NCI-H2171 treated with DMSO at 0.1 percent for 48 hours (cell line): ENCODE measurements at regions not wholly inside any gene's neighbourhood (a gene's known extent, or its start where the extent isn't known, plus 50 kb on each side); places are given as distances from the start of the nearest gene placed in this dataset.
"Not testable (repeated sequence)": the region's sequence is repeated elsewhere in the genome, so short reads cannot be mapped to it uniquely, and the experiment has no call there.

Source experiments
- DNase-seq: peaks from one replicate; lab custom pipeline; 2025; lab: John Stamatoyannopoulos, UW

DNA sequence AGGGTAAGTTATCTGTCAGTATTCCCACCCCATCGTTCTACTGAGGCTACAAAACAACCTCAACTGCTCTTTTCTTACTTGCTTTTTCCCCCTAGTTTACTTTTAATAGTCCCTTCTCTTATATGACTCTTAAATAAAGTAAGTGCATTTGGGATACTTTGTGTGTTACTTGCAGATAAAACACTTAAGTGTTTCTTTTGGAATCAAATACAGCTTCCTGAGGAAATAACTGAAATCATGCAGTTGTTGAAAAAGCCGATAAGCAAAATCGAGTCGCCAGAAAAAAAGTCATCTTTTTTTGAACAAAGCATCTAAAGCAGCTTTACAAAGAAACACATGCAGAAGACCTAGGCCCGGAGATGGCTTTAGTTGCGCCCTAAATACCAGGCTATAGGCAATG, 53.5 kb upstream of the EPB41L4A start:
- DNase-seq = no peak

DNA sequence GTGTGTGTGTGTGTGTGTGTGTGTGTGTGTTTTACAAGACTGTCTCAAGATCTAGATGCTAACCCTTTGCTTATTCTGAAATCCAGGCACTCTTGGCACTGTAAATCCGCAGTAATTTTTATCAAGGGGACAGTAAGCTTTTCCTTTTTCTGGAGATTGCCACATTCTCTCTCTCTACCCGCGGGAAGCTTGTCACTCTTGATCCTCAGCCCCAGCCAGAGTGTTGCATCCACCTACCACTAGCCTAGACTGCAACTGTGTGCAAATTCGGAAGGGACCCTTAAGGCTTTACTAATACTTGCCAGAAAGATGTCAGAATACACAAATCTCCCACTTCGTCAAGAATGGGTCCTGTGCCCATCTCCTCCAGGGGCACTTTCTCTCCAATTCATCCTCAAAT, 54.9 kb upstream of the EPB41L4A start:
- DNase-seq = no peak

DNA sequence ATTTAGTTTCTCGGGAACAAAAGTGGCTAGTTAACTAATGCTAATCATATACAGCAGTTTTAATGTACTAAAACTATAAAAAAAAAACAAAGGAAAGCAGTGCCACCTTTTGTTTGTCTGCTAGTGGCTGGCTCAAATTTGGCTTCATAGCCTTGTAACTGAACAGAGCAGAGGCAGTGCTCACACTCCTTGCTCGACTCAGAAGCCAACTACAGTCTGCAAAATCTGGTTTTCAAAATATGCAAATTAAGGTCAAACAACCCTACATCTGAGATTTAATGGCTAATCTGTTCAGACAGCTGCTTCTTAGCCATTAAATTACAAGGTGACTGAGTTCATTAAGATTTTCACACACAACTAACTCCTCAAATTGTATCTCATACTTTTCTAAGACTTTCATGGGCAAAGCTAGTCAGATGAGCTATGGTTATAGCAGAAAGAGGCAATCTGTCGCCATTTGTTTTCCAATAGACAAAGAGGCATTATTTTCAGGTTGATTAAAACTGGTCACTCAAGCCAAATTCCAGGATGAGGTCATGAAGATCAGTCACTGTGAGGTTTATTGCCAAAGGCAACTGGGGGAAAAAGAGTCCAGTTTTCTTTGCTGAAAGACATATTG, 56.8 kb upstream of the EPB41L4A start:
- DNase-seq = no peak

DNA sequence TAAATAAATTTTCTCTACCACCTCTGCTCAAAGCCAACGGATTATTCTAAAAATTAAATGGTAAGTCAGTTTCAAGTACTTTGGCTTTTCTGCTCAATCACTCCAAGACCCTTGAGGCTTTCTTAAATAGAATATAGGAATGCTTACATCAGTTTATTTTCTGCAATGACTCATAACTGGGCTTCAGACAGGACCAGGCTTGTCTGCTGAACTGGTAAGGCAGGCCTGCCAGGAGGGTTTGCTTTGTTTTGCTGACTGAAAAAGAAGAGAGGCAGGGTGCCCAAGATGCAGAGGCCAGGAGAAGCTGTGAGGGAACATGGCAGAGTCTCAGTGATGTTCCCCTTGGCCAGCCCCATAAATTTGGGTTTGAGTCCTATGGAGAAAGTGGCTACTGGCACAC, 60.3 kb upstream of the EPB41L4A start:
- no peak for DNase-seq

DNA sequence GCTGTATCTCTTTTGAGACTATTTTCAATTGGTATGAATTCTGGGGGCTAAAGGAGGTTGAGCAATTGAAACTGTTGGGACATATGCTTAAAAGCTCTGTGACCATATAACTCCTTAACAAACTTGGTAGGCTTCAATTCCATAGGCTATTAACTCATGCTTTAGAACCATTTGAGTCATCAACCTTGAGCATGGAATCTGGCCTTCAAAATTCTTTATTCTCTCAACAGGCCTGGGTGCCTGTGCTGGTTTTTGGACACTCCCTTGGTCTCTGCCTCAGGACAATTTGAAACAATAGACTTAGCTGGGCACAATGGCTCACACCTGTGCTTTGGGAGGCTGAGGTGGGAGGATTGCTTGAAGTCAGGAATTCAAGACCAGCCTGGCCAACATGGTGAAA, 61.4 kb upstream of the EPB41L4A start:
- no peak for DNase-seq

DNA sequence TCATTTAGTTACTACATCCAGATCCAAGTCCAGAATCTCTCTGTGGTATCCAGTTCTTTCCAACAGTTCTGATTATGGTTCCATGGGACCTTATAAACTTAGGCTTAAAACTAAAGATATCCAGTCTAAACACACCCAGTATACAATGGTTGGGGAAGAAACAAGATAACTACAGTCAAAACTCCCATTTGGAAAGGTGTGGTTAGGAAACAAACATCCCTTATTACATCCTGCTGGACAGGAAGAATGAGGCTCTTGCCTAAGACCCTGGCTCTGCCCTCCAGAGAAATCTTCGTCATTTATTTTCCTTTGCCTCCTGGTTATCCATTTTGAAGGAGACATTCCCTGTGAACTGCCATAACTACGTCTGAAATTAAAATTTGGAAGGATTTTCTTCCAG, 64.6 kb upstream of the EPB41L4A start:
- DNase-seq = no peak

DNA sequence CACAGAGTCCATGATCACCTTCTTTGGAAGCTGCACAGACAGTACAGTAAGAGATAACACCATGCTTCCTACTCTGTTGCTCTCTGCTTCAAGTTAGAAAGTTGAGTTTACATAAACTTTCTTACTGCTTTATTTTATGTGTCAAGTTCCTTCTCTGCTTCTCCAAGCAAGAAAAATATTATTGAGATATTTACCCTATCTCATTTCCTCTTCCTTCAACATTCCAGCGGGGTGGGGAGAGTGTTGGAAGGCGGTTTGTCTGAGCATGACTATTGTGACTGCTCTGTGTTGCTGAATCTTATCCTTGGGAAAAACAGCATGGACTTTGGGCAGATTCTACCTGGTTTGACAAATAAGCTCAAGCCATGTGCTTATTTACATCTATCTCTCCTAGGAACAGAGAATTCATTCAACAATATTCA, 66.9 kb upstream of the EPB41L4A start:
- DNase-seq = no peak

DNA sequence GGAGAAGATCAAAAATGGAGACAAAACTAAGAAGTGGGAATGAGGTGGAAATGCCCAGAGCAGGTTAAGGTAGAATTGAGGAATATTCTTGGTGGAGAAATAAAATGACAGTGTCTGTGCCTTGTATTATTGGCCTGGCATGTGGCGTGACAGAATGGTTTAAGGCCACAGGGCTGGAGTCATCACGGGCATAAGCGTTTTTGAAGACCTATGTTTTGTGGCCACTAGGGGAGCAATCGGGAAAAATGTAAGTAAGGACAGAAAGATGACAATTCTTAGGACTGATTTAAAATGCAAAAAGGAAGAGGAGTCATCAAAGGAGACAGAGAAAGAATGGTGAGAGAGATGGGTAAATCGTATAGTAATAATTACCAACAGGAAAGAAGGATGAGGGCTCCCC, 72.2 kb upstream of the EPB41L4A start:
- DNase-seq = peak; percentile 1

DNA sequence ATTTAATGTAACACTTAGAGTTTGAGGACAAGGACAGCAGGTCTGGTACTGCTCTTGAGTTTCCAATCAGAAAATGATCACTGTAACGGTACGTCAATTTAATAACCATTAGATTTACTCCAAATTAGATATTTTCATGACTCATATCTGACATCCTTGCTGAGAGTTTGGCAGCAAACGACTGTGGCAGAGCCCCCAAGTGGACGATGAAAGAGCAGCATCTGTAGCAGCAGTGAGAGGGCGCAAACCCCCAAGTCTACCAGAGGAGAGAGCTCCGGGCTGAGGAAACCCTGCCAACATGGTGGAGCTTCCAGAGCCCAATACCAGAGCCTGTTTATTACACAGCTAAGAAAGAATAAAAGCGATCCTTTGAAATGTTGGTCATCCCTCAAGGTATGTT, 73.2 kb upstream of the EPB41L4A start:
- peak; percentile 42 for DNase-seq

DNA sequence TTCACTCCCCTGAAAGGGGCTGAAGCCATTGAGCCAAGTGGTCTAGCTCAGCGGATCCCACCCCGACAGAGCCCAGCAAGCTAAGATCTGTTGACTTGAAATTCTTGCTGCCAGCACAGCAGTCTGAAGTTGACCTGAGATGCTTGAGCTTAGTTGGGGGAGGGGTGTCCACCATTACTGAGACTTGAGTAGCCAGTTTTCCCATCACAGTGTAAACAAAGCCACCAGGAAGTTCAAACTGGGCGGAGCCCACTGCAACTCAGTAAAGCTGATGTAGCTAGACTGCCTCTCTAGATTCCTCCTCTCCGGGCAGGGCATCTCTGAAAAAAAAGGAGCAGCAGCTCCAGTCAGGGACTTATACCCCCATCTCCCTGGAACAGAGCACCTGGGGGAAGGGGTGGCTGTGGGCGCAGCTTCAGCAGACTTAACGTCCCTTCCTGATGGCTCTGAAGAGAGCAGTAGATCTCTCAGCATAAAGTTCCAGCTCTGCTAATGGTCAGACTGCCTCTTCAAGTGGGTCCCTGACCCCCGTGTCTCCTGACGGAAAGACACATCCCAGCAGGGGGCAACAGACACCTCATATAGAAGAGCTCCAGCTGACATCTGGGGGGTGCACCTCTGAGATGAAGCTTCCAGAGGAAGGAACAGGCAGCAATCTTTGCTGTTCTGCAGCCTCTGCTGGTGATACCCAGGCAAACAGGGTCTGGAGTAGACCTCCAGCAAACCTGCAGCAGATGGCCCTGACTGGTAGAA, 84.8 kb upstream of the EPB41L4A start:
- DNase-seq = not testable (repeated sequence)

DNA sequence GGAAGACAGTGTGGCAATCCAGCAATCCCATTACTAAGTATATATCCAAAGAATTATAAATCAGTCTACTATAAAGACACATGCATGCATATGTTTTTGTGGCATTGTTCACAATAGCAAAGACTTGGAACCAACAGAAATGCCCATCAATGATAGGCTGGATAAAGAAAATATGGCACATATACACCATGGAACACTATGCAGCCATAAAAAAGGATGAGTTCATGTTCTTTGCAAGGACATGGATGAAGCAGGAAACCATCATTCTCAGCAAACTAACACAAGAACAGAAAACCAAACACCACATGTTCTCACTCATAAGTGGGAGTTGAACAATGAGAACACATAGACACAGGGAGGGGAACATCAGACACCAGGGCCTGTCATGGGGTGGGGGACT, 90.0 kb upstream of the EPB41L4A start:
- not testable (repeated sequence) for DNase-seq

DNA sequence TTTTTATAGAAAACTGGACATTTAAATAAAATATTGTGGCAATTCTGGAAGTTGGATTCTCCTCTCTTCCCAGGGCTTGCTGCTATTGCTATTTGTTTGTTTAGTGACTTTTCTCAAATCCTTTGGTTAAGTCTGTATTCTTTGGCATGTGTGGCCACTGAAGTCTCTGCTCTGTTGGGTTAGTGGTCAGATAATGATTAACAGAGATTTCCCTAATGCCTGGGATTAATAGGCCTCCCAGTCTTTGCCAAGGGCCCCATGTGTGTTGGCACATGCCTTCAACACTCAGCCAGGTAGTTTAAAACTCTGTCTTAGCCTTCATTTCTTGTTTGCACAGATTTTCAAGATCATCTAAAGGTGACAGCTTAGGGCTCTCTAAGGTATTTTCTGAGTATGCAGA, 92.8 kb upstream of the EPB41L4A start:
- no peak for DNase-seq

DNA sequence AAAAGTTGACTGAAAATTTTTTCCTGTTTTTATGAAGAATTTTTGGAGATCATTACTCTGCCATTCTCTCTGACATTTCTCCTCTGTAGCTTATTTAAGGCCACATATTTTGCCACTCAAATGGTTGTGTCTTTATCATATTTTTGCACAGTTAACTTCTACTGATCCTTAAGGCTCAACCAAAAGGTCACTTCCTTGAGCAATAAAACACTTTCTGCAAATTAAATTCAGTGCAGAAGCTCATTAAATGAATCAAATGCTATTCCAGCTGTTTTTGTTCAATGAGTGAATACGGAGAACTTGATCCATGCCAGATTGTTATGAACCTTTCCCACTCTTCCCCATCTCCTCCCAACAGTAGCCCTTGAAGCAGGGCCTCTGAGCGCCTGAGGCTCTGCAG, 93.8 kb upstream of the EPB41L4A start:
- DNase-seq = no peak

DNA sequence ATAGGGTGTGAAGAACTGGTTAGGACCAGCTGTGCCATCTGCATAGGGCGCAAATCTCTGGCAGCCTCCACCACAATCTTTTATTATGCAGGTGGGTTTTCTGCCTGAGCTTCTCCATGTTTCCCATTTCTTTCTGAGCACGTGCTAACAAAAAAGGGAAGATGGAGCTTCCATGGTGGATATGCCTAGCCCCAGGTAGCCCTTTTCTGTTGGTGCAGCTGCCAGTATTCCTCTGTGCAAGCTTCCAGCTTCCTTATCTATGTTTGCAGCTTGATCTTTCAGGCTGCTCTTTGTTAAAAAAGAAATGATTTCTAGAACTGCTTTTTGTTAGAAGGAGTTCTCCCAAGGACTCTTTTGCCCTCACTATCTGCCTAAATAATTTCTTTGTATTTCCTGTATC, 95.0 kb upstream of the EPB41L4A start:
- DNase-seq = no peak

DNA sequence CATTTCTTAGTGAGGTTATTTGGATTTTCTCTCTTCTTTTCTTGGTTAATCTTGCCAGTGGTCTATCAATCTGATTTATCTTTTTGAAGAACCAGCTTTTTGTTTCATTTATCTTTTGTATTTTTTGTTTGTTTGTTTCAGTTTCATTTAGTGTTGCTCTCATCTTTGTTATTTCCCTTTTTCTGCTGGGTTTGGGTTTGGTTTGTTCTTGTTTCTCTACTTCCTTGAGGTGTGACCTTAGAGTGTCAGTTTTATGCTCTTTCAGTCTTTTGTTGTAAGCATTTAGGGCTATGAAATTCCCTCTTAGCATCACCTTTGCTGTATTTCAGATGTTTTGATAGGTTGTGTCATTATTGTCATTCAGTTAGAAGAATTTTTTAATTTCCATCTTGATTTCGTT, 101.4 kb upstream of the EPB41L4A start:
- DNase-seq = not testable (repeated sequence)

DNA sequence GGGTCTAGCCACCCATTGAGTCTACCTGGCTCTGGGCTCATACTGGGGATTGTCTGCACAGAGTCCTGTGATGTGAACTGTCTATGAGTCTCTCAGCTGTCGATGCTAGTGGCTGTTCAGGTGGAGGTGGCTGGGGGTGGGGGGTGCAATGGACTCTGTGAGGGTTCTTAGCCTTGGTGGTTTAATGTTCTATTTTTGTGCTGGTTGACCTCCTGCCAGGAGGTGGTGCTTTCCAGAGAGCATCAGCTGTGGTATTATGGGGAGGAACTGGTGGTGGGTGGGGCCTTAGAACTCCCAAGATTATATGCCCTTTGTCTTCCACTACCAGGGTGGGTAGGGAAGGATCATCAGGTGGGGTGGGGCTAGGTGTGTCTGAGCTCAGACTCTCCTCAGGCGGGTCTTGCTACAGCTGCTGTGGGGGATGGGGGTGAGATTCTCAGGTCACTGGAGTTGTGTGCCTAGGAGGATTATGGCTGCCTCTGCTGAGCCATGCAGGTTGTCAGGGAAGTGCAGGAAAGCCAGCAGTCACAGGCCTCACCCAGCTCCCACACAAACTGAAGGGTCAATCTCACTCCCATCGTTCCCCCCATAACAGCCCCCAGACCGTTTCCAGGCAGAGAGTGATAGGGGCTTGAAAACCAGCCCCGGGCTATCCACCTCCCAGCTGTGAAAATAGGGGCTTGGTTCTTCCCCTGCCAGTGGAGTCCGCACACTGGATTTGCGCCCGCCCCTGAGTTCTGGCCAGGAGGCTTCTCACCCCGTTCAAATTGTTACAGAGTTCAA, 104.0 kb upstream of the EPB41L4A start:
- DNase-seq = not testable (repeated sequence)

DNA sequence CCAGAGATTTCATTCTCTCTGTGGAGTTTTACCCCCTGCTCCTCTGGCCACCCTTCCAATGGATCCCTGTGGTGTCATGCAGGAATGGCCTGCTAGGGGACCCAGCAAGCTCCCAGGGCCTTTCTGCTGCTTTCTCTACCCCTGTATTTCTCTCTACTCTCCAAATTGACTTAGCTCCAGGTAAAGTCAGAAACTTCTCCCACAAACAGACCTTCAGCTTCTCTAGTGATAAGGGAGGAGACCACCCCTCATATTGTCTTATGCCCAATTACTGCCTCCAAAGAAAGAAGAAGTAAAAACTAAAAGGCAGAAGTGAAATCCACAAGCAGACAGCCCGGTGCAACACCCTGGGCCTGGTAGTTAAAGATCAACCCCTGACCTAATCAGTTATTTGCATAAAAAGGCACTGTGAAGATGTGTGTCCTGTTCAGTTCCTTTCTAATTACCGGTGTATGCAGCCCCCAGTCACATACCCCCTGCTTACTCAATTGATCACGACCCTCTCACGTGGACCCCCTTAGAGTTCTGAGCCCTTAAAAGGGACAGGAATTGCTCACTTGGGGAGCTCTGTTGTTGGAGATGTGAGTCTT, 104.7 kb upstream of the EPB41L4A start:
- DNase-seq = not testable (repeated sequence)

DNA sequence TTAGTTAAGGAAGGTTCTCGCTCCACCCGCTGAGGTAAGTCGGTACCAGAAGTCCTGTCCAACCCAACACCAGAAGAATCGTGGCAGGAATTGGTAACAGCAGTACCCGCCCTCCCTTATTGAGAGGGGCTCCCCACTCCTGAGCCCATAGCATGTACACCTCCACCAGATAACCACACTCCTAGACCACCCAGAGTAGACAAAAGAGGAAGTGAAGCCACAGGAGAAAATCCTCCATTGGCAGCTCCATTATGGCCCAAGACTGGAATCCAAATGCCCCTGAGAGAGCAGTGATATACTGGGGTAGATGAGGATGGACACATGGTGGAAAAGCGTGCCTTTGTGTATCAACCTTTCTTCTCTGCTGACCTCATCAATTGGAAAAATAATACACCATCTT, 106.1 kb upstream of the EPB41L4A start:
- no peak for DNase-seq

DNA sequence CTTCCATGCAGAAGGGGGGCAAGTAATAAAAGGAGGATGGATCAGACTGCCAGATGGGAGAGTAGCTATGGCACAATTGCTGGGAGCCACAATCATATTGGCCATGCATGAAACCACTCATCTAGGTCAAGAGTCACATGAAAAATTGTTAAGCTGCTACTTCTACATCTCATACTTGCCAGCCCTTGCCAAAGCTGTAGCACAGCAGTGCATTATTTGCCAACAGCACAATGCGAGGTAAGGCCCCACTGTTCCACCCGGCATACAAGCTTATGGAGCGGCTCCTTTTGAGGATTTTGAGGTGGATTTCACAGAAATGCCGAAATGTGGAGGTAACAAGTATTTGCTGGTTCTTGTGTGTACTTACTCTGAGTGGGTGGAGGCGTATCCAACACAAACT, 109.9 kb upstream of the EPB41L4A start:
- DNase-seq = no peak

DNA sequence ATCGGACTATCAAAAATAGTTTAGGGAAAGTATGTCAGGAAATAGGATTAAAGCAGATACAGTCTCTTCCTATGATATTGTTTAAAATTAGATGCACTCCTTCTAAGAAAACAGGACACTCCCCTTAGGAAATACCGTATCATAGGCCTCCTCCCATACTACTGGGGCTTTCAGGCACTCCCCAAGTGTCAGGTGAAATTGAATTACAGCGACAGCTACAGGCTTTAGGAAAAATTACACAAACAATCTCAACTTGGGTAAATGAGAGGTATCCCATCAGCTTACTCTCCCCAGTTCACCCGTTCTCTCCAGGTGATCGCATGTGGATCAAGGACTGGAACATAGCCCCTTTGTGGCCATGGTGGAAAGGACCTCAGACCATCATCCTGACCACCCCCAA, 110.4 kb upstream of the EPB41L4A start:
- no peak for DNase-seq

DNA sequence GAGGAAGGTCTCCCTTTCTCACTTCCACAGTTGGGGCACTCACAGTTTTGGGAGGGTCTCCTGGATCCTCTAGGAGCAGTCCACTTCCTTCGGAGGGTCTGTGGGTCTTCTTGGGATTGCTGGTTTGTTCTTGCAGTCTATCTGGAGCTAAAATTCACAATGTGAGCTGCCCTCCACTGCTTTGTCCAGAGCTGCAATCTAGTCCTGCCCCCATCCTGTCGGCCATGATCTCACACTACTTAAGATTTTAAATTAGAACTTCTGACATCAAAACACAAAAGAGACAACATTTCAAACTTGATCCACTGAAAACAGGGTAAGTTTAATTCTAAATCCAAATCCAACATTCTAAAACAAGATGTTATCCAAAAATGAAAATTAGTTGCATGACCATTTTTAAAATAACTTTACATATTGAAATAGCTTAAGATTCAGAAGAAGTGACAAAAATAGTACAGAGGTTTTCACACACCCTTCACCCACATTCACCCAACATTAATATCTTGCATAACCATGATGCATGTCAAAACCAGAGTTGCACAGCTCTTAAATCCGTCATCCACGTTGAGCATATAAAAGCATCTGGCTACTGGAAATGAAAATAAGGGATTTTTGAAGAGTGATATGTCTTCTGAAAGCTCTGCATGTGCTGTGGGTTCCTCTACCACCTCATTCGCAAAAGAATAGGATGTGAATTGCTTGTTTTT, 113.7 kb upstream of the EPB41L4A start:
- no peak for DNase-seq

DNA sequence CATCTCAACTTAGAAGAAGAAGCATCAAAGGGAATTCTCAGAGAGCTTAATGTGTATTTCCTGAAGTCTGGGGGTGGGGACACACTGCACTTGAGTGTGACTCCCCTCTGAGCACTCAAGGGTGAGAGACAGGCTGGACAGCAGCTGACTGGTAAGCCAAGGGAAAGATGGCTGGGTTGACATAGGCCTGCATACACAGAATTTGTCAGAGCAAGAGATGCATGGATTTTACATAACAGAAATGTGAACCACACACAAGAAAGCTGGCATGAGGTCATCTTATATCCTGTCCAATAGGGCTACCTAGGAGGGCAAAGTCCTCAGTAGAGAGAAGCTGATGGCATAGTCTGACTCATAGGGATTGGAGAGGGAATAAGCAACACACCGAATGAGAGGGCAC, 114.3 kb upstream of the EPB41L4A start:
- no peak for DNase-seq
